ENCODE measurements at regions not wholly inside any gene's neighbourhood (a gene's known extent, or its start where the extent isn't known, plus 50 kb on each side); places are given as distances from the start of the nearest gene placed in this dataset.

GRCh38 chr5:163104464-163104863 lies 332.9 kb upstream of the CCNG1 start:
- Histone ChIP-seq H3K27ac (ENCODE audit: low read depth, low read length, poor library complexity, severe bottlenecking) (no peak overlapping the region), H3K9ac (ENCODE audit: low read length) (no peak overlapping the region), H3K4me1 (ENCODE audit: insufficient read depth, low read length, severe bottlenecking) (no peaks in the 10 kb centered on the region), H3K4me2 (ENCODE audit: low read length) (no peak overlapping the region), H3K9me2 (ENCODE audit: low read depth, low read length) (no peaks in the 10 kb centered on the region), H3F3A (ENCODE audit: insufficient read depth, low read length) (no peaks in the 10 kb centered on the region), H4K20me1 (ENCODE audit: insufficient read depth, low read length) (no peaks in the 10 kb centered on the region), H3K4me3 (ENCODE audit: low read depth, low read length, poor library complexity, severe bottlenecking) (no peak overlapping the region), H3K9me3 (ENCODE audit: low read length) (no peaks in the 10 kb centered on the region), H3K36me3 (ENCODE audit: insufficient read depth, low read length) (no peaks in the 10 kb centered on the region), H3K27me3 (ENCODE audit: insufficient read depth, low read length) (no peaks in the 10 kb centered on the region), H3K79me2 (ENCODE audit: insufficient read depth, low read length) (no peaks in the 10 kb centered on the region), H2AFZ (ENCODE audit: low read length) (no peak overlapping the region)
- no peak for TF ChIP-seq EZH2 (IDR thresholded peaks at IDR 0.05; ENCODE audit: borderline replicate concordance, low read length)
- TF ChIP-seq CTCF (IDR thresholded peaks at IDR 0.05; ENCODE audit: low read length) = peak; percentile 50; the same call in 1 of the 2 replicates

- H3F3A ChIP-seq (ENCODE audit: insufficient read depth, low read length) = no peaks in the 10 kb centered on the region
- no peaks in the 10 kb centered on the region for H3K79me2 ChIP-seq (ENCODE audit: insufficient read depth, low read length)
- no peak overlapping the region for H3K4me3 ChIP-seq (ENCODE audit: low read depth, low read length, poor library complexity, severe bottlenecking)
- TF ChIP-seq CTCF (IDR thresholded peaks at IDR 0.05; ENCODE audit: low read length) (no peak), EZH2 (IDR thresholded peaks at IDR 0.05; ENCODE audit: borderline replicate concordance, low read length) (no peak)
- no peaks in the 10 kb centered on the region for H3K4me1 ChIP-seq (ENCODE audit: insufficient read depth, low read length, severe bottlenecking)
- H3K4me2 ChIP-seq (ENCODE audit: low read length) = no peak overlapping the region
- no peaks in the 10 kb centered on the region for H4K20me1 ChIP-seq (ENCODE audit: insufficient read depth, low read length)
- H3K27ac ChIP-seq (ENCODE audit: low read depth, low read length, poor library complexity, severe bottlenecking) = no peak overlapping the region
- H3K9me2 ChIP-seq (ENCODE audit: low read depth, low read length) = no peaks in the 10 kb centered on the region
- no peak overlapping the region for H2AFZ ChIP-seq (ENCODE audit: low read length)
- H3K9me3 ChIP-seq (ENCODE audit: low read length) = no peaks in the 10 kb centered on the region
- H3K9ac ChIP-seq (ENCODE audit: low read length) = no peak overlapping the region
- no peaks in the 10 kb centered on the region for H3K27me3 ChIP-seq (ENCODE audit: insufficient read depth, low read length)
- no peaks in the 10 kb centered on the region for H3K36me3 ChIP-seq (ENCODE audit: insufficient read depth, low read length)
These were observed 331.9 kb upstream of the CCNG1 start for GRCh38 chr5:163105456-163105855.

GRCh38 chr5:163106098-163106497 lies 331.3 kb upstream of the CCNG1 start:
- H3K9me2 ChIP-seq (ENCODE audit: low read depth, low read length) = no peaks in the 10 kb centered on the region
- no peak overlapping the region for H3K9ac ChIP-seq (ENCODE audit: low read length)
- no peak overlapping the region for H2AFZ ChIP-seq (ENCODE audit: low read length)
- H3K9me3 ChIP-seq (ENCODE audit: low read length) = no peaks in the 10 kb centered on the region
- no peaks in the 10 kb centered on the region for H3F3A ChIP-seq (ENCODE audit: insufficient read depth, low read length)
- no peaks in the 10 kb centered on the region for H3K36me3 ChIP-seq (ENCODE audit: insufficient read depth, low read length)
- H3K4me3 ChIP-seq (ENCODE audit: low read depth, low read length, poor library complexity, severe bottlenecking) = no peak overlapping the region
- TF ChIP-seq EZH2 (IDR thresholded peaks at IDR 0.05; ENCODE audit: borderline replicate concordance, low read length) = no peak
- no peak for TF ChIP-seq CTCF (IDR thresholded peaks at IDR 0.05; ENCODE audit: low read length)
- no peak overlapping the region for H3K4me2 ChIP-seq (ENCODE audit: low read length)
- no peaks in the 10 kb centered on the region for H3K27me3 ChIP-seq (ENCODE audit: insufficient read depth, low read length)
- H3K4me1 ChIP-seq (ENCODE audit: insufficient read depth, low read length, severe bottlenecking) = no peaks in the 10 kb centered on the region
- no peak overlapping the region for H3K27ac ChIP-seq (ENCODE audit: low read depth, low read length, poor library complexity, severe bottlenecking)
- no peaks in the 10 kb centered on the region for H3K79me2 ChIP-seq (ENCODE audit: insufficient read depth, low read length)
- H4K20me1 ChIP-seq (ENCODE audit: insufficient read depth, low read length) = no peaks in the 10 kb centered on the region

All from OCI-LY1 (cell line).